GM10248 (cell line): ENCODE measurements at regions not wholly inside any gene's neighbourhood (a gene's known extent, or its start where the extent isn't known, plus 50 kb on each side); places are given as distances from the start of the nearest gene placed in this dataset.

Source experiments
- CTCF ChIA-PET: fragments of 300-600 bp; sonication (Branson Sonifier 250); formaldehyde crosslinking; extraction: SDS; loops from one replicate; lab custom pipeline; 2021; ENCODE audit warnings: antibody characterized with exemption; lab: Yijun Ruan, JAX
- POLR2A ChIA-PET: fragments of 350-650 bp; sonication (Branson Sonifier 250); formaldehyde crosslinking; extraction: SDS; loops from one replicate; lab custom pipeline; 2020; ENCODE audit warnings: antibody characterized with exemption; lab: Yijun Ruan, JAX
- DNase-seq: peaks from one replicate; pipeline ENCODE4 v3.0.0; 2012; ENCODE audit errors: extremely low spot score
- CTCF ChIP-seq: IDR thresholded peaks from 2 replicates; pipeline ENCODE4 v1.5.1; 2012; ENCODE audit warnings: mild to moderate bottlenecking, low read depth; ENCODE audit errors: extremely low read depth, missing control alignments, control extremely low read depth

- ChIA-PET CTCF (interaction anchor here (1.0 kb wide), 1 partner anchor 36 kb away, joined by 4 read pairs; no protein-coding TSS in a partner anchor), POLR2A (no interaction called here)
- DNase-seq: no peak
- no peak for TF ChIP-seq CTCF
Measured at GRCh38 chr13:73872397-73872796, 261.8 kb downstream of the KLF12 start.

GRCh38 chr13:73870970-73871935 is 263.0 kb downstream of the KLF12 start:
- no peak for DNase-seq
- ChIA-PET CTCF (interaction anchor here (1.0 to 1.4 kb wide), 2 partner anchors 11 to 37 kb away, joined by 4 read pairs; no protein-coding TSS in a partner anchor), POLR2A (no interaction called here)
- no peak for TF ChIP-seq CTCF

GRCh38 chr13:73870036-73870741 is 264.0 kb downstream of the KLF12 start:
- ChIA-PET CTCF (interaction anchor here (1.0 to 1.4 kb wide), 3 partner anchors 10 to 417 kb away, joined by 3 to 4 read pairs (median 3); no protein-coding TSS in a partner anchor), POLR2A (no interaction called here)
- DNase-seq: no peak
- no peak for TF ChIP-seq CTCF

GRCh38 chr13:73865027-73865426 is 269.2 kb downstream of the KLF12 start:
- CTCF ChIA-PET: interaction anchor here (1.2 kb wide), 1 partner anchor 14 kb away, joined by 4 read pairs; no protein-coding TSS in a partner anchor
- POLR2A ChIA-PET: no interaction called here
- no peak for TF ChIP-seq CTCF
- no peak for DNase-seq

- TF ChIP-seq CTCF: no peak
- ChIA-PET POLR2A (no interaction called here), CTCF (interaction anchor here (1.0 kb wide), 1 partner anchor 10 kb away, joined by 4 read pairs; no protein-coding TSS in a partner anchor)
- no peak for DNase-seq
Measured at GRCh38 chr13:73861136-73861535, 273.1 kb downstream of the KLF12 start.

GRCh38 chr13:73860501-73860900 is 273.7 kb downstream of the KLF12 start:
- ChIA-PET CTCF (interaction anchor here (0.9 to 1.6 kb wide), 3 partner anchors 10 to 25 kb away, joined by 3 to 5 read pairs (median 4); no protein-coding TSS in a partner anchor), POLR2A (no interaction called here)
- DNase-seq: no peak
- no peak for TF ChIP-seq CTCF
